H9 (cell line): ENCODE measurements at regions not wholly inside any gene's neighbourhood (a gene's known extent, or its start where the extent isn't known, plus 50 kb on each side); places are given as distances from the start of the nearest gene placed in this dataset.
A peak's percentile ranks its signal among the peaks of the same experiment; 100 is the strongest.

ENCODE experiments used
- DNase-seq: peaks from one replicate; pipeline ENCODE4 v3.0.0-alpha.2; 2017
- H2AFZ ChIP-seq: one replicate; pipeline ENCODE4 v1.6.1; 2013; ENCODE audit warnings: mild to moderate bottlenecking, low read length, control low read depth, moderate library complexity
- H2AK5ac ChIP-seq: 2 replicates; pipeline ENCODE4 v1.6.1; 2013; ENCODE audit warnings: low read length, control low read depth, mixed read lengths; ENCODE audit not compliant: insufficient read length
- H2BK120ac ChIP-seq: one replicate; pipeline ENCODE4 v1.6.1; 2013; ENCODE audit warnings: low read depth, mild to moderate bottlenecking, low read length, control low read depth, inconsistent platforms; ENCODE audit not compliant: poor library complexity, severe bottlenecking
- H2BK12ac ChIP-seq: 2 replicates; pipeline ENCODE4 v1.6.1; 2013; ENCODE audit warnings: low read length, control low read depth, mixed read lengths, low read depth; ENCODE audit not compliant: insufficient read length
- H2BK15ac ChIP-seq: 2 replicates; pipeline ENCODE4 v1.6.1; 2013; ENCODE audit warnings: low read depth, low read length, control low read depth
- H2BK20ac ChIP-seq: one replicate; pipeline ENCODE4 v1.6.1; 2013; ENCODE audit warnings: low read depth, mild to moderate bottlenecking, low read length, control low read depth, inconsistent platforms; ENCODE audit not compliant: poor library complexity, severe bottlenecking
- H2BK5ac ChIP-seq: 2 replicates; pipeline ENCODE4 v1.6.1; 2013; ENCODE audit warnings: low read length, control low read depth, mixed read lengths; ENCODE audit not compliant: insufficient read length
- H3K14ac ChIP-seq: 2 replicates; pipeline ENCODE4 v1.6.1; 2013; ENCODE audit warnings: low read length, control low read depth; ENCODE audit not compliant: insufficient read depth
- H3K18ac ChIP-seq: 2 replicates; pipeline ENCODE4 v1.6.1; 2013; ENCODE audit warnings: low read depth, mild to moderate bottlenecking, mixed read lengths, low read length, control low read depth; ENCODE audit not compliant: insufficient read length
- H3K23ac ChIP-seq: 2 replicates; pipeline ENCODE4 v1.6.1; 2013; ENCODE audit warnings: low read length, control low read depth, mixed read lengths, low read depth; ENCODE audit not compliant: insufficient read length
- H3K23me2 ChIP-seq: 2 replicates; pipeline ENCODE4 v1.6.1; 2013; ENCODE audit warnings: low read depth, mild to moderate bottlenecking, mixed read lengths, low read length, control low read depth; ENCODE audit not compliant: insufficient read length, poor library complexity, severe bottlenecking
- H3K27ac ChIP-seq: 2 replicates; pipeline ENCODE4 v1.5.1; 2013; ENCODE audit warnings: low read length, control low read depth, mixed read lengths, low read depth; ENCODE audit not compliant: insufficient read length
- H3K27me3 ChIP-seq: 2 replicates; pipeline ENCODE4 v1.6.1; 2013; ENCODE audit warnings: low read length, control low read depth, inconsistent platforms; ENCODE audit not compliant: insufficient read depth
- H3K4ac ChIP-seq: 2 replicates; pipeline ENCODE4 v1.6.1; 2013; ENCODE audit warnings: low read depth, mild to moderate bottlenecking, control low read depth, inconsistent platforms, low read length, moderate library complexity
- H3K4me1 ChIP-seq: 2 replicates; pipeline ENCODE4 v1.6.1; 2013; ENCODE audit warnings: low read length, control low read depth, inconsistent platforms; ENCODE audit not compliant: insufficient read depth
- H3K4me2 ChIP-seq: 2 replicates; pipeline ENCODE4 v1.6.1; 2013; ENCODE audit warnings: low read length, control low read depth, mixed read lengths; ENCODE audit not compliant: insufficient read length, insufficient read depth
- H3K56ac ChIP-seq: 2 replicates; pipeline ENCODE4 v1.6.1; 2013; ENCODE audit warnings: low read depth, mild to moderate bottlenecking, mixed read lengths, low read length, control low read depth; ENCODE audit not compliant: insufficient read length
- H3K79me1 ChIP-seq: 2 replicates; pipeline ENCODE4 v1.6.1; 2013; ENCODE audit warnings: low read depth, mild to moderate bottlenecking, moderate library complexity, low read length, control low read depth, inconsistent platforms; ENCODE audit not compliant: insufficient read depth, poor library complexity, severe bottlenecking
- H3K79me2 ChIP-seq: 2 replicates; pipeline ENCODE4 v1.6.1; 2013; ENCODE audit warnings: low read length, control low read depth, inconsistent platforms; ENCODE audit not compliant: insufficient read depth
- H3K9ac ChIP-seq: 2 replicates; pipeline ENCODE4 v1.6.1; 2013; ENCODE audit warnings: low read length, control low read depth, mixed read lengths; ENCODE audit not compliant: insufficient read length; ENCODE audit errors: extremely low read depth
- H3K9me3 ChIP-seq: one replicate; pipeline ENCODE4 v1.6.1; 2013; ENCODE audit warnings: low read depth, low read length, inconsistent platforms; ENCODE audit not compliant: control insufficient read depth
- H3T11ph ChIP-seq: one replicate; pipeline ENCODE4 v1.6.1; 2013; ENCODE audit warnings: mild to moderate bottlenecking, low read length, control low read depth, inconsistent platforms
- H4K20me1 ChIP-seq: one replicate; pipeline ENCODE4 v1.6.1; 2013; ENCODE audit not compliant: control insufficient read depth, insufficient read length, insufficient read depth
- H4K5ac ChIP-seq: 2 replicates; pipeline ENCODE4 v1.6.1; 2013; ENCODE audit warnings: low read depth, mild to moderate bottlenecking, mixed read lengths, low read length, control low read depth; ENCODE audit not compliant: insufficient read length
- H4K8ac ChIP-seq: replicated peaks from 2 replicates; pipeline ENCODE4 v1.6.1; 2013; ENCODE audit warnings: low read length, control low read depth, mixed read lengths, low read depth; ENCODE audit not compliant: insufficient read length
- H4K91ac ChIP-seq: 2 replicates; pipeline ENCODE4 v1.6.1; 2013; ENCODE audit warnings: low read depth, mild to moderate bottlenecking, moderate library complexity, mixed read lengths, low read length, control low read depth; ENCODE audit not compliant: insufficient read length
- H3K27ac Mint-ChIP-seq, 3 experiments: 2 replicates in 2 of 3; 3 replicates in 1 of 3; pipeline ENCODE4 v1.8.0; 2020 to 2021; ENCODE audit warnings: mixed read lengths in 3 of 3, mild to moderate bottlenecking in 1 of 3, moderate library complexity in 1 of 3
- H3K27me3 Mint-ChIP-seq: 2 replicates; pipeline ENCODE4 v1.8.0; 2021; ENCODE audit warnings: low read depth, mild to moderate bottlenecking, moderate library complexity, mixed read lengths
- H3K36me3 Mint-ChIP-seq, 3 experiments: 2 replicates in 2 of 3; 3 replicates in 1 of 3; pipeline ENCODE4 v1.8.0; 2020 to 2021; ENCODE audit warnings: low read depth in 3 of 3, mixed read lengths in 3 of 3; ENCODE audit not compliant: insufficient read depth in 1 of 3
- H3K4me1 Mint-ChIP-seq, 2 experiments: 2 replicates each; pipeline ENCODE4 v1.8.0; 2020; ENCODE audit warnings: mixed read lengths in 2 of 2
- H3K4me3 Mint-ChIP-seq, 2 experiments: 2 replicates in 1 of 2; 3 replicates in 1 of 2; pipeline ENCODE4 v1.8.0; 2020 to 2021; ENCODE audit warnings: mild to moderate bottlenecking in 2 of 2, mixed read lengths in 2 of 2, moderate library complexity in 1 of 2
- H3K9me3 Mint-ChIP-seq, 2 experiments: 2 replicates in 1 of 2; 3 replicates in 1 of 2; pipeline ENCODE4 v1.8.0; 2020; ENCODE audit warnings: mild to moderate bottlenecking in 2 of 2, mixed read lengths in 2 of 2, moderate library complexity in 1 of 2
- WGBS: extraction: QIAGEN DNeasy Blood & Tissue Kit; methylation state at CpG from one replicate; pipeline ENCODE4 v1.1.7; 2013; ENCODE audit warnings: missing lambda C conversion rate, low lambda C conversion rate, mixed read lengths; ENCODE audit not compliant: insufficient read length; ENCODE audit errors: extremely low coverage; 5-methylcytosine and 5-hydroxymethylcytosine counted together
- TF ChIP-seq, protein P1 (sequence below): fragments of 200-600 bp; sonication (generic); conservative IDR thresholded peaks from 3 replicates; pipeline ENCODE4 v1.8.0; 2021; ENCODE audit warnings: antibody characterized with exemption, mild to moderate bottlenecking

DNA sequence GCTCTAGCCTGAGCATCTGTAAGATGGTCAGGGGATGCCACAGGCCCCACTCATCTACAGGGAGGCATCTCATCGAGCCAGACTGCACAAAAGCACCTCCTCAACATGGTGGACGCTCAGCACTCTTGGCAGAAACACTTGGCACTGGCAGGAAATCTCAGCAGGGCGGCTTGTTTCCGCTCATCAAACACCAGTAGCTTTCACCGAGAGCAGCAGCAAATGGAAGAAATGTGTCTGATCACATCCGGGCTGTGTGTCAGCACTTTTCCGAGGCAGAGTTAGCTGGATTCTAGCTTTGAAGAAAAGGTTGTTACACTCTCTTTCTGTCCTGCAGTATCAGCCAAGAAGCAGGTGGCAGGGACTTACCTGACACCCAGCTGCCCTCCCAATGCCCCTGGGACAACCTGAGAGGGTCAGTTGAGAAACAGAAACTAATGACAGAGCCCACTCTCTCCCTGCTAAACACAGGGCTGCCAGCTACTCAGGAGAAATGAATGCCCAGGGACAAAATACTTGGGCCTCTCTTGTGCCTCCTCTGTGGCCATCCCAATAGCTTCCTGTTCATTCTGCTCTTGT, 68.9 kb upstream of the FZD7 start:
- H3K23me2 ChIP-seq, result no peaks in the 10 kb centered on the region
- no peak overlapping the region for H2BK5ac ChIP-seq
- Mint-ChIP-seq H3K4me1 (peaks cover 62 to 70% of the 10 kb centered on the region in 2 experiments), H3K9me3 (no peaks in the 10 kb centered on the region; a peak in 1 of 5 replicates), H3K27me3 (no peaks in the 10 kb centered on the region; the same call in none of the 2 replicates), H3K4me3 (no peak overlapping the region), H3K36me3 (peaks cover 4 to 15% (median 12%) of the 10 kb centered on the region in 3 experiments; a peak in 4 of 7 replicates), H3K27ac (peak overlapping the region in 1 of 3 experiments; percentile 75; a peak in 3 of 7 replicates)
- no peak overlapping the region for H3K18ac ChIP-seq
- H2BK15ac ChIP-seq, result no peak overlapping the region
- H3K9ac ChIP-seq, result no peak overlapping the region
- no peak for DNase-seq
- no peak overlapping the region for H3T11ph ChIP-seq
- H3K79me2 ChIP-seq, result no peaks in the 10 kb centered on the region; the same call in 1 of the 2 replicates
- no peaks in the 10 kb centered on the region; the same call in 1 of the 2 replicates for H3K27me3 ChIP-seq
- H3K14ac ChIP-seq, result no peak overlapping the region; the same call in 1 of the 2 replicates
- H3K9me3 ChIP-seq, result no peaks in the 10 kb centered on the region
- peak overlapping the region; percentile 53 for H2AK5ac ChIP-seq
- no peak overlapping the region for H4K8ac ChIP-seq
- H2AFZ ChIP-seq, result no peak overlapping the region
- H4K91ac ChIP-seq, result no peak overlapping the region
- H3K23ac ChIP-seq, result no peak overlapping the region
- no peak overlapping the region for H3K27ac ChIP-seq
- TF ChIP-seq, protein P1, sequence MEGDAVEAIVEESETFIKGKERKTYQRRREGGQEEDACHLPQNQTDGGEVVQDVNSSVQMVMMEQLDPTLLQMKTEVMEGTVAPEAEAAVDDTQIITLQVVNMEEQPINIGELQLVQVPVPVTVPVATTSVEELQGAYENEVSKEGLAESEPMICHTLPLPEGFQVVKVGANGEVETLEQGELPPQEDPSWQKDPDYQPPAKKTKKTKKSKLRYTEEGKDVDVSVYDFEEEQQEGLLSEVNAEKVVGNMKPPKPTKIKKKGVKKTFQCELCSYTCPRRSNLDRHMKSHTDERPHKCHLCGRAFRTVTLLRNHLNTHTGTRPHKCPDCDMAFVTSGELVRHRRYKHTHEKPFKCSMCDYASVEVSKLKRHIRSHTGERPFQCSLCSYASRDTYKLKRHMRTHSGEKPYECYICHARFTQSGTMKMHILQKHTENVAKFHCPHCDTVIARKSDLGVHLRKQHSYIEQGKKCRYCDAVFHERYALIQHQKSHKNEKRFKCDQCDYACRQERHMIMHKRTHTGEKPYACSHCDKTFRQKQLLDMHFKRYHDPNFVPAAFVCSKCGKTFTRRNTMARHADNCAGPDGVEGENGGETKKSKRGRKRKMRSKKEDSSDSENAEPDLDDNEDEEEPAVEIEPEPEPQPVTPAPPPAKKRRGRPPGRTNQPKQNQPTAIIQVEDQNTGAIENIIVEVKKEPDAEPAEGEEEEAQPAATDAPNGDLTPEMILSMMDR, result no peak
- H2BK20ac ChIP-seq, result no peak overlapping the region
- H4K20me1 ChIP-seq, result peaks cover 2% of the 10 kb centered on the region
- H4K5ac ChIP-seq, result no peak overlapping the region
- H3K56ac ChIP-seq, result no peak overlapping the region
- H3K4me1 ChIP-seq, result peaks cover 7% of the 10 kb centered on the region
- H3K4ac ChIP-seq, result no peak overlapping the region
- no peak overlapping the region for H2BK12ac ChIP-seq
- no peaks in the 10 kb centered on the region for H3K79me1 ChIP-seq
- no CpG with 5 or more reads among the region's 7 CpGs for WGBS
- no peak overlapping the region for H2BK120ac ChIP-seq
- no peak overlapping the region for H3K4me2 ChIP-seq
